Nephron (organoid): ENCODE measurements at regions not wholly inside any gene's neighbourhood (a gene's known extent, or its start where the extent isn't known, plus 50 kb on each side); places are given as distances from the start of the nearest gene placed in this dataset.

Experiments used
- H3K27ac Mint-ChIP-seq, 3 experiments: 2 replicates each; pipeline ENCODE4 v1.8.0; 2020; ENCODE audit warnings: mixed read lengths in 3 of 3, mild to moderate bottlenecking in 2 of 3, moderate library complexity in 1 of 3
- H3K27me3 Mint-ChIP-seq: 2 replicates; pipeline ENCODE4 v1.8.0; 2021; ENCODE audit warnings: low read depth, mild to moderate bottlenecking, moderate library complexity, mixed read lengths
- H3K36me3 Mint-ChIP-seq: 2 replicates; pipeline ENCODE4 v1.8.0; 2020; ENCODE audit warnings: low read depth, mixed read lengths
- H3K4me1 Mint-ChIP-seq: 2 replicates; pipeline ENCODE4 v1.8.0; 2020; ENCODE audit warnings: mixed read lengths
- H3K4me3 Mint-ChIP-seq, 3 experiments: 2 replicates each; pipeline ENCODE4 v1.8.0; 2020; ENCODE audit warnings: mild to moderate bottlenecking in 3 of 3, mixed read lengths in 3 of 3, moderate library complexity in 2 of 3
- H3K9me3 Mint-ChIP-seq: 2 replicates; pipeline ENCODE4 v1.8.0; 2020; ENCODE audit warnings: mixed read lengths
- CTCF ChIP-seq, 3 experiments: fragments of 200-600 bp; sonication (generic); IDR thresholded peaks; one replicate each; pipeline ENCODE4 v1.5.0; 2021; ENCODE audit warnings: antibody characterized with exemption in 3 of 3; ENCODE audit not compliant: unreplicated experiment in 3 of 3

DNA sequence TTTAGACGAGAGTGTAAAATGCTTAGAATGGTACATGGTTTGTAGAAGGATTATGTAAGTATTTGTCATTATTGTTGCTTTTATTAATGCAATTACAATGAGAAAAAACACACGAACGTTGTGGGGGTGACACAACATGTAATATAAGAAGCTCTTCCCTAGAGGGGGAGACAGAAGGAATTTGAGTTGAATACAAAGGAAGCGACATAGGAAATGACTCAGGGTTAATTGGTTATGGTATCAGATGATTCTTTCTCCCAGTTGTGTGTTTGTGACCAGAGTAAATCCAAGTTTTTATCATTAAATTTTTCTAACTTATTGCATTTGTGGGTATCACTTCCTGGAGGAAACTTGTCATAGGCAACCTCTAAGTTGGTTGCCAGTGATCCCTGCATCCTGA lies 625.6 kb upstream of the CDH2 start:
- no peaks in the 10 kb centered on the region for H3K27me3 Mint-ChIP-seq
- no peak for TF ChIP-seq CTCF (IDR thresholded peaks at IDR 0.05; ENCODE audit: unreplicated experiment in 3 of 3)
- H3K4me1 Mint-ChIP-seq = no peaks in the 10 kb centered on the region
- no peaks in the 10 kb centered on the region for H3K36me3 Mint-ChIP-seq
- H3K9me3 Mint-ChIP-seq = peaks cover 5% of the 10 kb centered on the region
- no peak overlapping the region for H3K27ac Mint-ChIP-seq
- no peak overlapping the region for H3K4me3 Mint-ChIP-seq

GRCh38 chr18:28801876-28802275 lies 624.9 kb upstream of the CDH2 start:
- Mint-ChIP-seq H3K36me3 (no peaks in the 10 kb centered on the region), H3K27me3 (no peaks in the 10 kb centered on the region), H3K4me3 (no peak overlapping the region), H3K27ac (no peak overlapping the region), H3K9me3 (peaks cover 5% of the 10 kb centered on the region), H3K4me1 (no peaks in the 10 kb centered on the region)
- no peak for TF ChIP-seq CTCF (IDR thresholded peaks at IDR 0.05; ENCODE audit: unreplicated experiment in 3 of 3)

GRCh38 chr18:28794459-28795245 lies 617.7 kb upstream of the CDH2 start:
- TF ChIP-seq CTCF (IDR thresholded peaks at IDR 0.05; ENCODE audit: unreplicated experiment in 3 of 3) = no peak
- H3K9me3 Mint-ChIP-seq = no peaks in the 10 kb centered on the region

GRCh38 chr18:28793901-28794300 lies 617.0 kb upstream of the CDH2 start:
- H3K27ac Mint-ChIP-seq = peak overlapping the region in 1 of 3 experiments; percentile 46
- no peaks in the 10 kb centered on the region for H3K27me3 Mint-ChIP-seq
- H3K9me3 Mint-ChIP-seq = no peaks in the 10 kb centered on the region
- H3K4me1 Mint-ChIP-seq = peaks cover 12% of the 10 kb centered on the region
- H3K4me3 Mint-ChIP-seq = no peak overlapping the region
- TF ChIP-seq CTCF (IDR thresholded peaks at IDR 0.05; ENCODE audit: unreplicated experiment in 3 of 3) = no peak
- H3K36me3 Mint-ChIP-seq = no peaks in the 10 kb centered on the region

More at GRCh38 chr18:28794459-28795245, 617.7 kb upstream of the CDH2 start:
- H3K4me1 Mint-ChIP-seq = peaks cover 9% of the 10 kb centered on the region
- H3K4me3 Mint-ChIP-seq = no peak overlapping the region
- no peaks in the 10 kb centered on the region for H3K27me3 Mint-ChIP-seq
- no peak overlapping the region for H3K27ac Mint-ChIP-seq
- no peaks in the 10 kb centered on the region for H3K36me3 Mint-ChIP-seq

DNA sequence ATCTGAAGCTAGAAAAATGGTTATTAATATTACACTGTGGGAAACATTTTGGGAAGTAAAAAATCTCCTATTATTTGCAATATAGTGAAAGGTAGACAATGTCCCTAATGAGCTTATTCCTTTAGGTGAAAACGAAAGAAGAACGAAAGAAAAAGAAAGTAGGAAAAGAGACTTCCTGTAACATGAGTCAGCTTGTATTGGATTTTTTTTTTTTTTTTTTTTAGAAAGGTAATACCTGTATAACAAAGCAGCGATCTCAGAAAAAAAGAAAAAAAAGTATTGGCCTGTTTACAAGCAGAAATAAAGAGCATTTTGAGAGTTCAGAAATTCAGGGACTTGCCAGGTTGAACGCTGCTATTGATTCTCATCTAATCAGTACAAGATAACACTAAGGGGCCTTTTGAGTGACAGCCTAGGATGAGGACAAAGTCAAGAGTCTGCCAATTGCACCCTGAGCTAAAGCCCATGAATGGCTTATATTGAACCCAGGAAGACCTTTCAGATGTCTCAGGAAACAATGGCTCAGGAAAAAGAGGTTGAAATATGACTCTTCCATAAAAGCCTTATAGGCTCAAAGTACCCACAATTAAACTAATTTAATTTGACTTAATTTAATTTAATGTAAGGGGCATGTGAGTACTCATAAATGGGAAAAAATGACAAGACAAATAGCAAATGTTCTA lies 615.6 kb upstream of the CDH2 start:
- Mint-ChIP-seq H3K4me3 (no peak overlapping the region), H3K4me1 (peaks cover 18% of the 10 kb centered on the region), H3K27me3 (no peaks in the 10 kb centered on the region), H3K27ac (no peak overlapping the region), H3K36me3 (no peaks in the 10 kb centered on the region), H3K9me3 (no peaks in the 10 kb centered on the region)
- no peak for TF ChIP-seq CTCF (IDR thresholded peaks at IDR 0.05; ENCODE audit: unreplicated experiment in 3 of 3)
